ENCODE measurements at regions not wholly inside any gene's neighbourhood (a gene's known extent, or its start where the extent isn't known, plus 50 kb on each side); places are given as distances from the start of the nearest gene placed in this dataset.
"Not testable (repeated sequence)": the region's sequence is repeated elsewhere in the genome, so short reads cannot be mapped to it uniquely, and the experiment has no call there.

DNA sequence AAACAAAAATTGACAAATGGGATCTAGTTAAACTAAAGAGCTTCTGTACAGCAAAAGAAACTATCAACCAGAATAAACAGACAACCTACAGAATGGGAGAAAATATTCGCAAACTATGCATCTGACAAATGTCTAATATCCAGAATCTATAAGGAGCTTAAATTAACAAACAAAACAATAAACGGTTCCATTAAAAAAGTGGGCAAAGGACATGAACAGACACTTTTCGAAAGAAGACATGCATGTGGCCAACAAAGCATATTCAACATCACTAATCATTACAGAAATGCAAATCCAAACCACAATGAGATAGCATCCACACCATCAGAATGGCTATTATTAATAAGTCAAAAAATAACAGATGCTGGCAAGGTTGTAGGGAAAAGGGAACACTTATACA lies 50.5 kb upstream of the MED13L start:
- not testable (repeated sequence) for DNase-seq

DNA sequence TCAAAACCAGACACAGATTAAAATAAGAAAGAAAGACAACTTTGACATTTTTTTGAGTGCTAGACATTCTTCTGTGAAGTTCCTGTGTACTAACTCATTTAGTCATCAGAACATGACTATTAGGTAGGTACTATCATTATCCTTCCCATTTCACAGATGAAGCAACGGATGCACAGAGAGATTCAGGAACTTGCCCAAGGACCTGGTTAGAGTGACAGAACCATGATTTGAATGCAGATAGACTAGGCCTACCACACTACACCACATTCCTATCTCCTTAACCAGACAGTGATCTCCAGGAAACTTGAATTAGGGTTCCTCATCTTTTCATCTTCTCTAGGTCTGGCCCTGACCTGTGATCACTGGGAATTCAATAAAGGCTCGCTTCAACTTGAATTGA lies 54.4 kb upstream of the MED13L start:
- peak; percentile 39 for DNase-seq

DNA sequence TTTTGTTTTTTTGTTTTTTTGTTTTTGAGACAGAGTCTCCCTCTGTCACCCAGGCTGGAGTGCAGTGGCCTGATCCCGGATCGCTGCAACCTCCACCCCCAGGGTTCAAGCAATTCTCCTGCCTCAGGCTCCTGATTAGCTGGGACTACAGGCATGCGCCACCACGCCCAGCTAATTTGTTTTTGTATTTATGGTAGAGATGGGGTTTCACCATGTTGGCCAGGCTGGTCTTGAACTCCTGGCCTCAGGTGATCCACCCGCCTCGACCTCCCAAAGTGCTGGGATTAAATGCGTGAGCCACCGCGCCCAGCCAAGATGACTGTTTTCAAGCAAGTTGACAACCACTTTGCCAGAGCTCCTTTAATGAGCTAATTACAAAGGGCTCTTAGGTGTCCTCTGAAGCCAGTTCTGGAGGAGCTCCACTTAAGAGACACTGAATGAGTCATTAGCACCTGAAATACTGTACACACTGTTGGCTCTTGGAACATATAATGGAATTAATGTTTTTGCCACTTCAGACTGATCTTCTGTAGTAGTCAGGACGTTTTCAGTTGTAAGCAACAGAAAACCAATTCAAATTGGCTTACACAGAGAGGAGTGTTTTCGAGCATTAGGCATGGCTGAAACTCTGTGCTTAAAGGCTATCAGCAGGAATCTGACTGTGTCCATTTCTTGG lies 55.4 kb upstream of the MED13L start:
- no peak for DNase-seq

DNA sequence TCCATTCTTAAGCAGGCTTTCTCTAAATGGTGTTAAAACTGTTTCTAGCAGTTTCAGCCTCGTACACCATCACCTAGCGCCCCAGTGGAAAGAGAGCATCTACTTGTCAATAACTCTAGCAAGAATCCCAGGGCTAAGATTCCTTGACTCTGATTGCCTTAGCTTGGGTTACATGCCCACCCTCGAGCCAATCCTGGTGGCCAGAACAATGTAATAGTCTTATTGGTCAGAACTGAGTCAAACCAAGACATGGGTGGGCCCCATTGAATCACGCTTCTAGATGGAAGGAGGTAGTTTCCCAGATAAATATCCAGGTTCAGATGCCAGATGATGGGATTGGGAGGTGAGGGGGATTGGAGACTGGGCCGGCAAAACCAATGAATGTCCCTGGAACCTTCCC lies 55.9 kb upstream of the MED13L start:
- DNase-seq, result no peak

DNA sequence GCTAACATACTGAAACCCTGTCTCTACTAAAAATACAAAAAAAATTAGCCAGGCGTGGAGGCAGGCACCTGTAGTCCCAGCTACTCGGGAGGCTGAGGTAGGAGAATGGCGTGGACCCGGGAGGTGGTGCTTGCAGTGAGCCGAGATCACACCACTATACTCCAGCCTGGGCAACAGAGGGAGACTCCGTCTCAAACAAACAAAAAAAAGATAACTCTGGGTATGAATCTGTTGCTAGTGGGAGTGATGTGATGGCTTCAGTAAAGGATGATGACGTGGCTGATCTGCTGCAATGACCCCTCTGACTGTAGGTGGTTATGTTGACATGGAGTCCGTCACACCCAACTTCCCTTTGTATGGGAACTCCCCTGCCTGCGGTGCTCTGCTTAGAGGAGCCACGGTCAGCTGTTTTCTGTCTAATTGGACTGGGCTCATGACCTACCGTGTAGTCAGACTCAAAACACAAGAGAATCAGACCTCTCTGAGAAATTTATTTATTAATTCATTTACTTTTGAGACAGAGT lies 59.1 kb upstream of the MED13L start:
- peak; percentile 28 for DNase-seq

DNA sequence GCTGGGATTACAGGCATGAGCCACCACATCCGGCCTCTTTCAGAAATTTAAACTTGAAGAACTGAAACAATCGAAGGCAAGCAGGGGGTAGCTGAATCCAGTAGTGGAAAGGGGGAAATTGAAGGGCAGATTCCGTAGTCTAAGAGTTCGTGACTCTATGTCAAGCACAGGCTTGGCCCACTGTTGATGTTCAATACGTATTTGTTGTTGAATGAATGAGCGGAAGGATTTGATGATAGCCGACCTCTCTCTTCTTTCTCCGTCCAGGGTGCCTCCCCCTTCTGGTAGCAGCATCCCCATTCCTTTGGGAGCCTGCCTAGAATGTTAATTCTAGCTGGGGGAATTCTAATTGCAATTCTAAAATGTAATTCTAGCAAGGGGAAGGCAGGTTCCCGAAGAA lies 59.8 kb upstream of the MED13L start:
- no peak for DNase-seq

DNA sequence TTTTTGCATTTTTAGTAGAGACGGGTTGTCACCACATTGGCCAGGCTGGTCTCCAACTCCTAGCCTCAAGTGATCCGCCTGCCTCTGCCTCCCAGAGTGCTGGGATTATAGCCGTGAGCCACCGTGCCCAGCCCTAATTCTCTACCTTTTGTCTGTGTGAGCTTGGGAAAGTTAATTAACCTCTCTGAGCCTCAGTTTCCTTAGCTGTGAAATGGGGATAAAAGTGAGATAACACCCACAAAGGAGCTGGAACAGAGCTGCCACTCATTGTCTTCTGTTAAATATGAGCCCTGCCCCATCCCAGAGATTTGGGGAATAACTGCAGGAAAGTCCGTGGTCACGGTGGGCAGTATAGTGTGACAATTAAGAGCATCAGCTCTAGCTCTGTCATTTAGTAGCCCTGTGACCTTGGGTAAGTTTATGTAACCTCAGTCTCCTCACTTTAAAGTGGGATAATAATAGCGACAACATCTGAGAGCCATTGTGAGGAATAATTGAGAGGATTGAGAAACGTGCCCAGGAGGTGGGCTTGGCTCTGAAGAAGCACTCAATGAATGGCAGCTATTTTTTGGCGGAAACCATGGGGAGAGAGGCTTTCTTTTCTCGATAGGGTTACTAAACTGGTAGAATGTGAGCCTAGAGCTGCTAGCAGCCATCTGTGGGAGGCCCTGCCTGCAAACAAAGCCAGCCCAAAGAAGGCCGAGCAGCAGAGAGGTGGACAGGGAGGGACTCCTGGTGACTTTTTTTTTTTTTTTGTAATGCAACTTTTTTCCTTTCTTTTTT lies 60.8 kb upstream of the MED13L start:
- DNase-seq, result no peak

DNA sequence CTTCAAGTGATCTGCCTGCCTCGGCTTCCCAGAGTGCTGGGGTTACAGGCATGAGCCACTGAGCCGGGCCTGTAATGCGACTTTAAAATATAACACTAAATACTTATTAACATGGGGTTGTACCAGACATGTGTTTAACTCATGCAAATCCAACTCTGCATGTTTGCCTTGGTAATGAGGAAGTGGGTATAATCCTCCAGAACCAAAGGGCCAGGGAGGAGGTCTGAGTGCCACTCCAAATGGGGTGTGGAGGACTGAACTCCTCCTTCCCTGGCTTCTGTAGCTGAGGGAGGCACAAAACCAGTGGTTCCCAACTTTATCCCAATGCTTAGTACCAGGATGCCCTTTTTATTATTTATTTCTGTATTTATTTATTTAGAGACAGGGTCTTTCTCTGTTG lies 61.6 kb upstream of the MED13L start:
- DNase-seq, result no peak

DNA sequence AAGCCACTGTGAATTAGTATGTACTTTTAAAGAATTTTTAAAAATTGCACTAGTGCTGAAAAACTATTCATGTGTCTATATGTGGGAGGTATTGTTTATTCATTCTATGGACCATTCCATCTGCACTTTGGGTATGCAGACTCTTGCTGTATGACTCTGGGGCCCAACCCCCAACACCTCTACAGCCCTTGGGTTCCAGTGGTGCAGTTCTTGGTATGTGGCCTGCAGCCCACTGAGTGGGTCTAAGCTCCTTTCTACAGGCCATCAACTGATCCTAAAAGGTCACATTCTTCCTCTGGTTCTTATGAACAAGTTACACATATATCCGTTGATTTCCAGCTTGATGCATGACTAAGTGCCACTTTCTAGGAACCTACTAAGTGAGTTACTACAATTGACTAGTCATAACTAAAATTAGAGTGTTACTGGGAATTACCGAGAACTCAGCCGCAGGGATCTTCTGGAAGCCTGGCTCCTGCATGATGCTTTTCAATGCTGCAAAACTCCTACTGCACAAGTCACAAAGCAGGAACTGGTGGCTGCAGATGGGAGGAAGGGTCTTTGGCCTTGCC lies 62.4 kb upstream of the MED13L start:
- DNase-seq, result peak; percentile 59

DNA sequence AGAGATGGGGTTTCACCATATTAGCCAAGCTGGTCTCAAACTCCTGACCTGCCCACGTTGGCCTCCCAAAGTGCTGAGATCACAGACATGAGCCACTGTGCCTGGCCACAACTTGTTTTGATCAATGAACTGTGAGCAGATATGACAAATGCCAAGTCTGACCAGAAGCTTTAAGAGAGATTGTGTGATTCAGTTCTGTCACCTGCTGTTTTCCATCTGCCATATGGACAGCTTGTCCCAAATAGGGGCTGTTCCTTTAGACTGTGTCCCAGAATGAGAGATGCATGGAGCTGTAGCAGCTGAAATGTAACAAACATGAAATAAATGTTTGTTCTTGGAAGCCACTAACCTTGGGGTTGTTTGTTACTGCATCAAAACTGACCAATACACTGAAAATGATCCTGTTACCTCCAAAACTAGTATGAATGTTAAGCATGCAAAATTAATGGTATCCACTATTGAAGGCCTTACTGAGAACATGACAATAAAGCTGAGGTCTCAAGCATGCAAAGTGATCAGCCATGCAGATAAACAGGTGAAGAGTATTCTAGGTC lies 65.9 kb upstream of the MED13L start:
- DNase-seq, result no peak

DNA sequence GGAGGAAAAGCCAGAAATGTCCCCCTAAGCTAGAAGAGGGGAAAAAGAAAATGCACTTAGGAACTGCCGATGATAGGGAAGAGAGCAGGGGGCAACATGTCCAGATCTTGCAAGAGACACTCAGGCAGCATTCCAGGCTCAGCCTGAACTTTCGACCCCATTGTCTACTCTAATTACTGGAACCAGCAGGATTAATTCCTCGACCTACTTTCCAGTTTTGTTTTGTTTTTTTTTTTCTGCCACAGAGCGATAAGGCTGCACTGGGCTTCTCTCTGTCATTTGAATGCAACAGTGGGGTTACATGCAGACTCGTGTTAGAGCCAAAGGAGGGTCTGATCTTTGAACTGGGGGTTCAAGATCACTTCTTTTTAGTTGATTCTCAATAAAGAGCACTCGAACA lies 68.7 kb upstream of the MED13L start:
- peak; percentile 55 for DNase-seq

DNA sequence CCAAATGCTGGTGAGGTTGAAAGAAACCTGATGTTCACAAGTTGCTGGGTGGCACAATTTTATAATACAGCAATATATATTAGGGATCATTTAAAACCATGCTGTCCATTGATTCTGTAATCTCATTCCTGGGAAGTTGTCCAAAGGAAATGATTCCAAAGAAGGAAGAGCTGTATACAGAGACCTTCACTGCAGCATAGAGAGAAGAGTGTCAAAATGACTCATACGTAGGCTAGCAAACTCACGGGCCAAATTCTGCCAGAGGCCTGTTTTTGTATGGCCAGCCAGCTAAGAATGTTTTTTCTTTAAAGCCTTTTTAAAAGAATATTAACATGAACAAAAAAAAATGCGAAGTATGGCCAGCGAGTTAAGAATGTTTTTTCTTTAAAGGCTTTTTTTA lies 69.2 kb upstream of the MED13L start:
- peak; percentile 93 for DNase-seq

DNA sequence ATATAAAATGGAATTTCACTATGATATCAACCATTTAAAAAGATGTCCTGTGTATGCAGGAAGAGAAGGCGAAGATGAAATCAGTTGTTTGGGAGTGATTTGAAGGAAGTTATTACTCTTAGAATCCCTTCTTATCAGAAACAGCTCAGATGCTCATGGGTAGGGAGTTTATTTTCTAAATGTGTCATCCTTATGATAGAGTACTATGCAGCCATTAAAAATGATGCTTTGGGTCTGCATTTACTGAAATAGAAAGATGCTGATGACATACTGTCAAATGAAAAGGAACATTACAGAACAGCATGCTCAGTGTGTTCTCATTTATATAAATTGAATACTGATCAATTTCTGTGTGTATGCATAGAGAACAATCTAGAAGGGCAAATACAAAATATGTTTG lies 69.8 kb upstream of the MED13L start:
- DNase-seq, result no peak

DNA sequence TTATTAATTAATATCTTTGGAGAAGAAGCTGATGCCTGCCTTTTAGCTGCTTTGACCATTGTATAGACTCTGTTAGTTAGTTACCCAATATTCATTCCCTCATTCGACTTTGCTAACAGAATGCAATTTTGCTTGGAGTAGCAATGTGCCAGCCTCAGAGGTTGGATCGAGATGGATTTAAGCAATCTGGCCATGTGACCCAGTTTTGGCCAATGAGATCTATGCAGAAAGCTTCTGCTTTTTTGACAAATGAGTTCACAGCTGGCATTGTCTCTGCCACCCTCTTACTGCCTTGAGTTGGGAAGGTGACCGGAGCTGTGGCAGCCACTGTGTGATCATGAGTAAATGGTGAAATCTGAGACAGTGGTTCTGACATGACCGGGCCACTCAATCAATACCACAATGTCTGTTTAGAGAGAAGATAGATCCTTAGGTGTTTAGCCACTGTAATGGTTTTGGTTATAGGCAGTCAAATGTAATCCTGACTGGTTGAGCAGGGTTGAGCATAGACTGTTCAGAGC lies 74.9 kb upstream of the MED13L start:
- no peak for DNase-seq

DNA sequence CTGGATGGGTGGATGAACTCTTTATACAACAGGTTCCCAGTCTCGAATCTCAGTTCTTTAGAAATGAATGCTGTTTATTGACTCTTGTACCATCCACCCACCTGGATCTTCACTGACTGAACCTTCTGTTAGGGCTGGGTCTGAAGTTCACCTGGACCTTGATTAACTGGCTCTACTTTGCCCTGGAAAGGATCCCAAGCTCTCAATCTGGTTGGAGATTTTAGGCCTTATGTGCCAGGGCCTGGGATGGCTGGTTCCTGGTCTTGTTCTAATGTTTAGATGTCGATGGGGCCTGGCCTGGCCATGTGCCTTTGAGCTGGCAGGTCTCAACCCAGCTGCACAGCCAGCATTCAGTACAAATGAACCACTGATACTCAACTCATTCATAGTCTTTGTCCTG lies 76.5 kb upstream of the MED13L start:
- DNase-seq, result no peak

DNA sequence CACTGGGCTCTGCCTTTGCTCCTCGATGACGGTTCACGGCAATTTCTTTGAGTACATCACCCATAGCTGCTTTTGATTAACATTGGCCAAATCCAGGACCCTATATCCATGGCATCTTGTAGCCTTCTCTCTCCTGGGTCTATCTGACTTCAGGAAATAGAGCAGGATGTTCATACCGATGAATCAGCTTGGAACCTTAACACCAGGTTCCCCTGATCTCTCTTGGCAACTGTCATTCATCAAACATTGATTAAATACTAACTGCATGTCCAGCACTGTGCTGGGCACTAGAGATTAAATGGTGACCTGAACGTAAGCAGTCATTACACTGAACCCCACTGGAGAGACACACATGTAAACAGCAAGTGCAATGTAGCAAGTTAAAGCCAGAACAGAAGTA lies 77.0 kb upstream of the MED13L start:
- DNase-seq, result no peak

DNA sequence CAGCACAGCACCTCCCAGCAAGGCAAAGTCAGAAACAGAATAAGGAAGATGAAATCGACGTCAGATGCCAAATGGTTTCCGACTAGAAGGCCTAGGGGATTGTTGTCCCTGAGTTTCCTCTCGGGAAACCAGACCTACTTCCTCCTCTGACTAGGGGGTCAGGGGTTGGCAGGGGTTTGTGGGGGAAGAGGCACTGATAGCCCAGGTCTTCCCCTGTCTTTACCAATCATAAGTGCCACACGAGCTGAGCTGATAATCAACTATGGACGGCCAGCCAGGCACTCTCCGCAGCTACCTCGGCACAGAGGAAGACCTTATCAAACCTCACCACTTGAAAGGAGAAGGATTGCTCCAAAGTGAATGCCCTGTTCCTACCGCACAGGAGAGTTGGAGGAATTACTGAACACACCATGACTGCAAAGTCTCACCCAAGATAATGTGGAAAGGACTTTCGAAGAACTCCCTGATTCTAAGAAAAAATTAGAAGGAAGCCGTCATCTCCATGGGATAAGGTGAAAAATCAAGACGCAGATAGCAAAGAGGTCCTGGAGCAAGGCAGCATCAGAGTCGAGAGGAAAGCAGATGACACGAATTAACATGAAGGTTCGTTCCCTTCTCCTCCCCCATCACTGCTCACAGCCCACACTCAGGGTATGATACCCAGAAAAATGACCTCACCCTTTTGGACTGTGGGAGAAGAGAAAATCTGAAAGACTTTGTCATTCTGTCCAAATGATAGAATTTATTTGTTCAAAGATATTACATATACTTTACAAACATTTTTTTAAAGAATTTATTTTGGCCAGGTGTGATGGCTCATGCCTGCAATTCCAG lies 77.7 kb upstream of the MED13L start:
- DNase-seq, result peak; percentile 49

DNA sequence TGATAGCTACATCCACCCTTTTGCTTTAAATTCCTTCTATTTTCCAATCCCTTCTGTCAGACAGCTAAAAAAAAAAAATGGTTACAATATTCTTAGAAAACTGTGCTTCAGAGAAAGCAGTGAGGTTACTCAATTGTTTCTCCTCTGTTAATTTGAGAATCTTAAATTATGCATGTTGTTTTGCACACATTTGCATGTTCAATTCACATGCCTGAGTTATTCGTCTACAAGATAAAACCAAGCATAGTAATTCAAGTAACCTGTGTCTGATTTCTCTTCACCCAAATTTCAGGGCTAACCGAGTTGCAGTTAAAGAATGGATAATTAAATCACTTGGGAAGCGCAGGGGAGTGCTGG lies 81.0 kb upstream of the MED13L start:
- no peak for DNase-seq

DNA sequence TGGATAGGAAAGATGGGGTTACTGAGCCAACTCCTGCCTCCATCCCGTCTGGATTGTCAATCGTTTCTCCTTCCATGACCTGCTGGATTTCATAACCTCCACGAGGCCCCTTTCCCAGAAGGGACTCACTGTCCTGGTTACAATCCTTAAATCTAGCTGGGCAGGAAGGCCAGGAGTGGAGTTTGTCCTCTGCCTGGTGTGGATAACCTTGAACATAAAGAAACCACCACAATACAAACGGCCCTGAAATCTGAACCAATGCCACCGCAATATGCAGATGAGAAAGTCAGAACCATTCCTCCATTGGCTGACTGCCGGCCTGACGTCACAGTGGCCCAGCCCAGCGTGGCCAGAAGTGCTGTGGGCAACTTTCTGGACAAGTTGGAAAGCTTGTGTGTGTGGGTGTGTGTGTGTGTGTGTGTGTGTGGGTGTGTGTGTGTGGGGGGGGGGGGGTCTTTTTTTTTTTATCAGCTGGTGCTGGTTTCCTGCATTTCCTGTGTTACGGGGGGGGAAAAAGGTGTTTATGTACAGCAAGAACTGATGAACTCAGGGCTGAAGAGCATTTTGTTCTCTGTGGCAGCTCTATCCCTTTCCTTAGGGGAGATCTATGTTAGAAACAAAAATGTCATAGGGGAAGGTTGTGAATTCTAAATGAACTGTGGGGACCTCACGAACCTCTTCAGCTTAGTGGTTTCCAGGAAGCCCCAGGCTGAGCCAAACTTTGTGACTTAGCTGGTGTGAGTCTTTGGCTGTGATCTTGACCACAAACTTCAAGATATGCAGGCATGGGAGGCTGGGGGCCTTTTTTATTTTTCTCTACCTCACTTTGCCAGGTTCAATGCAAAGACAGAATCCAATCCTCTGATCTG lies 81.6 kb upstream of the MED13L start:
- peak; percentile 91 for DNase-seq

DNA sequence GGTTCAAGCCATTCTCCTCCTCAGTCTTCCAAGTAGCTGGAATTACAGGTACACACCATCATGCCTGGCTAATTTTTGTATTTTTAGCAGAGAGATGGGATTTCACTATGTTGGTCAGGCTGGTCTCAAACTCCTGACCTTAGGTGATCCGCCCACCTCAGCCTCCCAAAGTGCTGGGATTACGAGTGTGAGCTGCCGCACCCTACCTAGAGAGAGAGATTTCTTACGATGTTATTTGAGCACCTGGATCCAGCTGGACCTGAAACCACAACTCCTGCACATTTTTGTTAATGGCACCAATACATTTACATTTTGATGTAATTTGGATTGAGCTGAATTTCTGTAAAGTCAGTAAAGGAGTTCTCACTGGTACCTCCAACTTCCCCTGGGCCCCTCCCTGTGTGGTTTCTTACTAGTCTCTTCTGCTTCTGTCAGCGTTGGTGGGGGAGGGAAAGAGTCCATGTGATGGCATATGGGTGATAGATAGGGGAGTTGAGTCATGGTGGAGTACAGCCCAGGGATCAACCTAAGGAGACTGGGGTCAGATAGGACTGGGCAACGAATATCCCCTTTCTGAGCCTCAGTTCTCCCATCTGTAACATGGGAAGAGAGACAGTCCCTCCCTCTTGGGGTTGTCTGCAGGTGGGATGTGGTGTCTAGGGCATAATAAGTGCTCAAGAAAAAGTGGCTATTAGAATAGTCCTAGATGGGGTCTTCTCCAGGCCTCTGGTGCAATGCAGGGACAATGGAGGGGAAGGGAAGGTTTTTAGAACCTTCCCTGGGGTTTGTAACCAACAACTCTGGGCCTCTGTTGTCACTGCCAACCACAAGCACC lies 83.3 kb upstream of the MED13L start:
- no peak for DNase-seq

Measured in fibroblast of skin of right biceps (primary cell).